Muscle of arm (tissue), 1 donor: ENCODE measurements at regions not wholly inside any gene's neighbourhood (a gene's known extent, or its start where the extent isn't known, plus 50 kb on each side); places are given as distances from the start of the nearest gene placed in this dataset.
"Not testable (repeated sequence)": the region's sequence is repeated elsewhere in the genome, so short reads cannot be mapped to it uniquely, and the experiment has no call there.

Experiments used
- DNase-seq: peaks from one replicate; pipeline ENCODE4 v3.0.0-alpha.2; 2013

- no peak for DNase-seq
Observed at GRCh38 chr1:196160066-196160795, 448.0 kb downstream of the KCNT2 start.

DNA sequence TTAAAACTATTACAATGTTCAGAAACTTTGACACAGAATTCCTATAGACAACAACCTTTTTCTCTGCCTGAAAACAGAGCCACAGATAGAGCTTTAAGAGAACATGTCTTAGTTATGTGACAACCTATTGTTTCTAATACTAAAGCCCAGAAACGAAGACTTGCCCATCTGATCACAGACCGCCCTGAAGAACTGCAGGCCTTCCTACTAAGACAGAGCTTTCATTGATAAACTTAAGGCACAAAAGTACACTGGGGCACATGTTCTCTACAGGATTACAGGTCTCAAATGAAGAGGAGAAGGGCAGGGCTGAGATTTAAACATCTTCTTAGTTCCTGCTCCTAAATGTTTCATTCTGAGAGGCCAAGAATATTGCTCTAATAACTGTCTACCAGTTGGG, 452.7 kb downstream of the KCNT2 start:
- DNase-seq, result no peak

DNA sequence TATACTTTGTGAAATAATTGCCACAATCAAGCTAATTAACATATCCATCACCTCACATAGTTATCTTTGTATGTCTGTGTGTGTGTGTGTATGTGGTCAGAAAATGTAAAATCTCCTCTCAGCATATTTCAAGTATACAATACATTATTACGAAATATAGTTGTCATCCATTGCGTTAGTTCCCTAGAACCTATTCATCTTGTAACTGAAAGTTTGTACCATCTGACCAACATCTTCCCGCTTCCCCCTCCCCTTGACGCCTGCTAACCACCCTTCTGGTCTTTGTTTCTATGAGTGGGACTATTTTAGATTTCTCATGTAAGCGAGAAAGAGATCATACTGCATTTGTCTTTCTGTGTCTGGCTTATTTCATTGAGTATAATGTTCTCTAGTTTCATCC, 455.3 kb downstream of the KCNT2 start:
- DNase-seq, result no peak

DNA sequence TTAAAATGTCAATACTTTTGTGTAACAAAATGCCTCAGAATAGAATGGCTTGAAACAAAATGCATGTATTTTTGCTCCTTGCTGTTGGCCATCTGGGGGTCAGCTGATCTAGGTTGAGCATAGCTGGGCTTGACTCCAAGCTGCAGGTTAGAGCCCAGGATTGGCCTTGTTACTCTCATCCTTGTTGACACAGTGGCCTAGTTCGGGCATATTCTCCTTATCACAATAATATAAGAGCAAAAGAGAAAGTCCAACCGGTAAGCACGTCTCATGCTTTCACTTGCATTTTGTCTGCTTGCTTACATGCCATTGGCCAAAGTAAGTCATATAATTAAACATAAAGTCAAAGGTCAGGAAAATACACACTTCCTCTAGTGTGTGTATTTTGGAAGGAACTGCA, 456.2 kb downstream of the KCNT2 start:
- no peak for DNase-seq

DNA sequence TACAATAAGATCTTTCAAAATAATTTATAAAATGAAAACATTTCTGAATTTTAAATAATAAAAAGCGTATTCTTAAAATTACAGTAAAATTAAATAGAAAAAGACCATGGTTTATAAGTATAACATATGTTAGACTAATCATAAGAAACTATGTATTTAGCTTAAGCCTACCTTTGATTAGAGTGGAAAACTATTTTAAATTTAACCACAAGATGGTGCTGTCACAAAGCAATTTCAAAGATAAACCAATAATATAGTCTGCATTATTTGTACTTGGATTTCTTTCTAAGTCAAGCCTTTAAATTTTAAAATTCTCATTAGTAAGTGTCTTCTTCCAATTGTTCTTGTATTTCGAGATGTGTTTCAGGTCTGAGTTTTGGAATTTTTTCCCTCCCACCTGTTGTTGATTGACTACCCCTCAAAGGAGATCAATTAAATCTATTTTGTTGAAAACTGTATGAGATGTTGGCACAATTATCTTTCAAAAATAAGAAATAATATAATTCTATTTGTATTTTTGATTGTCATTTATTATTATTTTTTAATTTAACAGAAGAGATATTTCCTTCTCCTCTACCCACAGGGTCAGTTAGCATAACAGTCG, 459.8 kb downstream of the KCNT2 start:
- peak; percentile 30 for DNase-seq

GRCh38 chr1:196147530-196147929, 460.7 kb downstream of the KCNT2 start:
- no peak for DNase-seq

DNA sequence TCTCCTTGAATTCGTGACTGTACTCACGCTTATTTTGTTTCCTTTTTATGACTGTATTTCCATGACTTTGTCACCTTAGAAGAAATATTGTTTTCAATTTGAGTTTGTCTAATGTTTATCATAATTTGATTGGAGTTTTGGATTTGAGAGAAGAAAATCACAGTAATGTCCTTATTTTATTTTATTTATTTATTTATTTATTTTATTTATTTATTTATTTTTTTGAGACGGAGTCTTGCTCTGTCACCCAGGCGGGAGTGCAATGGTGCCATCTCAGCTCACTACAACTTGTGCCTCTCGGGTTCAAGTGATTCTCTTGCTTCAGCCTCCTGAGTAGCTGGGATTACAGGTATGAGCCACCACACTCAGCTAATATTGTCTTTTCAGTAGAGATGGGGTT, 463.1 kb downstream of the KCNT2 start:
- not testable (repeated sequence) for DNase-seq

DNA sequence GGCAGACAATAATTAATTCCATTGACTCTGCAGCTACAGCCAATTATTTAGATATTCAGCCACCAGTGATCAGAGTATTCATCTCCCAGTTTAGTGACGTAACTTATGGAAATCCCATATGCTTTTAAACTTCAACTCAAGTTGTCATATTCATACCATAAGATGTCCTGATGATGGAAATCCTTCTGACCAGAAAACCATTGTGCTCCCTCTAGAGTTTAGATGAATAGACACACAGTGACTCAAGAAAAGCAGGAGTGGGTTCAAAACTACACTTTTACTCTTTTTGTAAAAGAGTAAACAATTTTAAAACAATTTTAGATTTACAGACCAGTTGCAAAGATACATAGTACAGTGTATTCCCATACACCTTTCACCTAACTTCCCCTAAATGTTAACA, 463.7 kb downstream of the KCNT2 start:
- DNase-seq, result no peak

DNA sequence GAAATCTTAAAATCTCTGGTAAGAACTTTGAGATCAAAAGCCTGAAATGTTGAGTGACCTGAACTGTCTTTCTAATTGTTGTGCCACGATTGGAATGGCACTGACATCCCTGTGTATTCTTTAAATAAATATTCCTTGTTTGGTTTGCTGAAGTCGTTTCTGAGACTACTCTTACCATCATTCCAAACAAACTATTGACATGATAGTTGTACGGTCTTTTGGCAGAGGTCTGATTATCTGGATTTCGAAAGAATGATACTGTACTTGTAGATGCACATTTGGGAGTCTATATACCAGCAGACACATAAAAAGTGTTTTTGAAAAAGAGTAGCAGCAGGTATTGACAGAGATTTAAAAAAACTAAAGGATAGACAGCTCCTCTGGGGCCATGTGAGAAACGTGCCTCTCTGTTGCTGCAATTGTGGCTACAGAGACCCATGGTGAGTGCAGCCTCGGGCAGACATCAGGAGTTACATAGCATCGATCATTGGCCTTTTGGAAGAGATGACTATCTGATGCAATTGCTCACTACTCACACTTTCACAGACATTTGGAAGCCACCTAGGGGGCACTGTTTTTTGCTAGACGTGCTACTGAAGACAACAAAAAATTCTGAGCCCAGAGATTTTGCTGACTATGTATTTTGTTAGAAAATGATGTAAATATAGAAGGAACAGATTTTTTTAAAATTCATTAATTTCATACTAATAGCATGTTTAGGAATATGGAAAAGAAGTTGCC, 464.5 kb downstream of the KCNT2 start:
- no peak for DNase-seq

GRCh38 chr1:196142111-196142640, 466.1 kb downstream of the KCNT2 start:
- DNase-seq, result no peak

DNA sequence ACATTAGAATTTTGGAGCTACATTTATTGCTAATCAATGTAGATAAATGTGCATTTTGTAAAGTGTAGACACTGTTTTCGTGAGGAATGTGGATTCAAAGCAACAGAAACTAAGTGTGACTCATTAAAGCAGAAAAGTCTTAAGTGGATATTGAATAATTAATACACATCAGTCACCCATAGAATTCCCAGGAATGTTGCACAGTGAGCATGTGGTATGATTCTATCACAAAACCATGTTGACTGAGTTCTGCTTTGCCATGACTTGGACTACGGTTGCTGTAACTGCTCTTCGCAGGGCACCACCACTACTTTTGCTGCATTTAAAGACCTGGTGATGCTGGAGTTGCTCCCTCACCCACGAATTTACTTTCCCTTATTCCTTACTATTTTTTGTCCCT, 471.8 kb downstream of the KCNT2 start:
- DNase-seq, result no peak

GRCh38 chr1:196131691-196132090, 476.5 kb downstream of the KCNT2 start:
- no peak for DNase-seq

DNA sequence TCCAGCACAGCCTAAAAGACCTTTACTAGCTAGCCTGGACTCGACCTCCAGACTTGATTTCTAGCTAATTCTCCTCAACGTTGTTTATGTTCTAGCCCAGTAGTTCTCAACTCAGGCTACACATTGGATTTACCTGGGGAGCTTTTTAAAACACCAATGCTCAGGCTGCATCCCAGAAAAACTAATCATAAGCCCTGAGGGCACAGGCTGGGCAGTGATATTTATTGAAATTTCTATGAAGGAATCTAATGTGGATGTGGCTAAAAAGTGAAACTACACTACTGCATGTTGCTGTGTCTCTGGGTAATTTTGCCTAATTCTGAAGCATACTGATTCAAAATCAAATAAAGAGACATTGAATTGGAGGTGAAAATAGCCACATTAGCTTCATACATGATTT, 479.4 kb downstream of the KCNT2 start:
- no peak for DNase-seq

GRCh38 chr1:196121181-196121580, 487.1 kb downstream of the KCNT2 start:
- DNase-seq, result no peak

- DNase-seq, result no peak
Observed at GRCh38 chr1:196115646-196116045, 492.6 kb downstream of the KCNT2 start.

DNA sequence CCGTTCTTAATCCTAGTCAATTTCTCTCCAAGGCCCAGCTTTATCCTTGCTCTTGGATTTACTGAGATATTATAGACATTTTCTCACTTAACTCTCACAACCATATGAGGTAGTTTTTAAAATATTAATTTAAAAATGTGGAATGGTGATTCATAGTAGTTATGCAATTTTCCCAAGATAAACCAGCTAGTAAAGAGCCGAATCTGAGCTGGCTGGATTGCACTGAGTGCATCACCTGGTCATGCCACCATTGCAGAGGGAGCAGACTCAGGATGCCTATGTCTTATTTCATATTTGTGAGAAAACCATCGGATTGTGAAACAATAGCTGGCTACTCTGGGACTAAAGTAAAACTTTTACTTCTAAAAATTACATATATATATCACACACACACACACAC, 494.0 kb downstream of the KCNT2 start:
- no peak for DNase-seq

- DNase-seq, result not testable (repeated sequence)
Observed at GRCh38 chr1:196108990-196109389, 499.2 kb downstream of the KCNT2 start.

- DNase-seq, result no peak
Observed at GRCh38 chr1:196105901-196106300, 502.3 kb downstream of the KCNT2 start.

GRCh38 chr1:196102826-196103225, 505.4 kb downstream of the KCNT2 start:
- no peak for DNase-seq

DNA sequence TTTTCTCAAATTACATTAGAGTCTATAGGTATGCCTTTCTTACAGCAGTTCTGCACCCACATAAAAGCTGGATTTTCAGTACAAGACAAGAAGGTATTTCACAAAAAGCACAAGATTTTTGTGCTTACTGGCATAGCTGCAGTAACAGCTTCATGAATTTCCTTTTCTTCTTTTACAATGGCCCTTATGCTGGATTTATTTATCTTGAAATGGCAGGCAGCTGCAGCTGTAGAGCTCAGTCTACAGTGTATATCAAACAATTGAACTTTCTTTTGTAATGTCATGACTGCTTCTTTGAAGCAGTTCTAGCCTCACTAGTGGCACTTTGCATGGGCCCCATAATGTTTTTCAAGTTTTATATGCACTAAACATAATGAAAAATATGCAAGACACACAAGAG, 510.2 kb downstream of the KCNT2 start:
- no peak for DNase-seq

DNA sequence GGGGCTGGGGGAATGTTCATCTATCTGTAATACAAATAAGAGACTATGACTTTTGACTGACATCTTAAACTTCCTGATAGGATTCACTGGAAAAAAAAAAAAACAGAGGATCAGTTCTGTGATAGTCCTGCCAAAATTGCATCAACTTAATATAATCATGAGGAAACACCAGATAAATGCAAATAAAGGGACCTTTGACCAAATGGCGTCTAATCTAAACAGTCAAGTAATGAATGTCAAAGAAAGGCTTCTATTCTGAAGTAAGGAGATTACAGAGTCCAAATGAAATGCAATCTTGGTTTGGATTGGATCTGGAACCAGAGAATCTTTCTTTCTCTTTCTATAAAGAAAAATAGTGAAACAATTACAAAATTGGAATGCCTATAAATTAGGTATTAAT, 513.4 kb downstream of the KCNT2 start:
- no peak for DNase-seq

GRCh38 chr1:196091397-196092135, 516.7 kb downstream of the KCNT2 start:
- DNase-seq, result no peak
